ENCODE measurements at regions not wholly inside any gene's neighbourhood (a gene's known extent, or its start where the extent isn't known, plus 50 kb on each side); places are given as distances from the start of the nearest gene placed in this dataset.
"Not testable (repeated sequence)": the region's sequence is repeated elsewhere in the genome, so short reads cannot be mapped to it uniquely, and the experiment has no call there.

- not testable (repeated sequence) for DNase-seq
Measured at GRCh38 chr4:43672265-43672885, 776.2 kb downstream of the KCTD8 start.

GRCh38 chr4:43680421-43680820 lies 768.2 kb downstream of the KCTD8 start:
- DNase-seq = no peak

GRCh38 chr4:43682551-43682950 lies 766.1 kb downstream of the KCTD8 start:
- no peak for DNase-seq

GRCh38 chr4:43690116-43690515 lies 758.5 kb downstream of the KCTD8 start:
- DNase-seq = no peak

GRCh38 chr4:43693876-43694275 lies 754.7 kb downstream of the KCTD8 start:
- DNase-seq = no peak

GRCh38 chr4:43709443-43709842 lies 739.2 kb downstream of the KCTD8 start:
- DNase-seq = no peak

- DNase-seq = peak; percentile 27
Measured at GRCh38 chr4:43716721-43717395, 731.8 kb downstream of the KCTD8 start.

- no peak for DNase-seq
Measured at GRCh38 chr4:43718369-43718768, 730.2 kb downstream of the KCTD8 start.

GRCh38 chr4:43732829-43733426 lies 715.7 kb downstream of the KCTD8 start:
- no peak for DNase-seq

- no peak for DNase-seq
Measured at GRCh38 chr4:43742083-43742482, 706.5 kb downstream of the KCTD8 start.

- DNase-seq = no peak
Measured at GRCh38 chr4:43754566-43754965, 694.0 kb downstream of the KCTD8 start.

- DNase-seq = no peak
Measured at GRCh38 chr4:43757147-43757546, 691.5 kb downstream of the KCTD8 start.

- DNase-seq = no peak
Measured at GRCh38 chr4:43758836-43759235, 689.8 kb downstream of the KCTD8 start.

GRCh38 chr4:43763029-43763610 lies 685.5 kb downstream of the KCTD8 start:
- peak; percentile 36 for DNase-seq

- no peak for DNase-seq
Measured at GRCh38 chr4:43765514-43765913, 683.1 kb downstream of the KCTD8 start.

GRCh38 chr4:43766648-43767047 lies 682.0 kb downstream of the KCTD8 start:
- no peak for DNase-seq

GRCh38 chr4:43776371-43776770 lies 672.2 kb downstream of the KCTD8 start:
- no peak for DNase-seq

- DNase-seq = no peak
Measured at GRCh38 chr4:43778187-43778915, 670.3 kb downstream of the KCTD8 start.

- DNase-seq = no peak
Measured at GRCh38 chr4:43781125-43781524, 667.5 kb downstream of the KCTD8 start.

- DNase-seq = no peak
Measured at GRCh38 chr4:43782391-43782790, 666.2 kb downstream of the KCTD8 start.

- no peak for DNase-seq
Measured at GRCh38 chr4:43816116-43816515, 632.5 kb downstream of the KCTD8 start.

- DNase-seq = no peak
Measured at GRCh38 chr4:43822621-43823020, 626.0 kb downstream of the KCTD8 start.

GRCh38 chr4:43835869-43836268 lies 612.7 kb downstream of the KCTD8 start:
- peak; percentile 21 for DNase-seq
